H54 (cell line): ENCODE measurements at regions not wholly inside any gene's neighbourhood (a gene's known extent, or its start where the extent isn't known, plus 50 kb on each side); places are given as distances from the start of the nearest gene placed in this dataset.

Experiments used
- DNase-seq: peaks from one replicate; pipeline ENCODE4 v3.0.0; 2011; ENCODE audit warnings: low spot score, mixed read lengths; ENCODE audit not compliant: insufficient read length
- FAIRE-seq: peaks from 3 replicates; lab custom pipeline; 2011; peaks lifted over from hg19 to GRCh38; lab: Jason Lieb, UNC
- POLR2A ChIP-seq: IDR thresholded peaks from 2 replicates; pipeline ENCODE4 v1.6.1; 2011; ENCODE audit warnings: low read depth, mild to moderate bottlenecking, low read length

DNA sequence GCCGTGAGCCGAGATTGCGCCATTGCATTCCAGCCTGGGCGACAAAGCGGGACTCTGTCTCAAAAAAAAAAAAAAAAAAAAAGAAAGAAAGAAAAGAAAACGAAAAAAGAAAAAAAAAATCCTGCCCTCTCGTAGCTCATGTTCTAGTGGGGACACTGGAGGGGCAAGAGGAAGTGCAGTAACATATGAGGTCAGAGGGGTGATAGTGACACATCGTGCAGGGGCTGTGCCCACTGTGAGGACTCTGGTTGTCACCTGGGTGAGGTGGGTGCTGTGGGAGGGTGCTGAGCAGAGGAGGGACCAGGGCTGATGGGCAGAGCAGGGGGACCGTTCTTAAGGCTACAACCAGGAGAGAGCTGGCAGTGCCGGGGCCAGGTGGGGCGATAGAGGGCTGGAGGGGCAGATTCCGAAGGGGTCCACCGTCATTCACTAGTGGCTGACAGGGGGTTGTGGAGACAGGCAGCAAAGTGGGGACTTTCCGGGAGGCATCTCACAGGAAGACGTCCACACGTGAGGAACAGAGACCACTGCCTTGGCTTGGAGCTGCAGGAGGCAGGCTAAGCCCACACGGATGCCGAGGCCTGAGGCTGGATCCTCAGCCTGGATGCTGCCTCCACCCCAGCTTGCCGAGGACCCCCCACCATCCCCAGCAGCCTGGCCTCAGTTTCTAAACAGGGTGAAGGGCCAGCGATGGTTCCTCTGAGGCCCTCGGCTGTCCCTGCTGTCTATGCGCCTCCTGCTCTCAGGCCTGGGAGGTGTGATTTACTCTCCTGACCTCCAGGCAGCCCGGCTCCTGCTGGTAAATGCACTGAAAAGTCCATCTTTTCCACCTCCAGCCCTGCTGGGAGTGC, 154.3 kb upstream of the IQSEC1 start:
- FAIRE-seq (no peak), DNase-seq (no peak)

GRCh38 chr3:13224967-13225366, 151.7 kb upstream of the IQSEC1 start:
- TF ChIP-seq POLR2A: no peak
- DNase-seq (no peak), FAIRE-seq (no peak)

More for the DNA sequence above, 154.3 kb upstream of the IQSEC1 start:
- no peak for TF ChIP-seq POLR2A

DNA sequence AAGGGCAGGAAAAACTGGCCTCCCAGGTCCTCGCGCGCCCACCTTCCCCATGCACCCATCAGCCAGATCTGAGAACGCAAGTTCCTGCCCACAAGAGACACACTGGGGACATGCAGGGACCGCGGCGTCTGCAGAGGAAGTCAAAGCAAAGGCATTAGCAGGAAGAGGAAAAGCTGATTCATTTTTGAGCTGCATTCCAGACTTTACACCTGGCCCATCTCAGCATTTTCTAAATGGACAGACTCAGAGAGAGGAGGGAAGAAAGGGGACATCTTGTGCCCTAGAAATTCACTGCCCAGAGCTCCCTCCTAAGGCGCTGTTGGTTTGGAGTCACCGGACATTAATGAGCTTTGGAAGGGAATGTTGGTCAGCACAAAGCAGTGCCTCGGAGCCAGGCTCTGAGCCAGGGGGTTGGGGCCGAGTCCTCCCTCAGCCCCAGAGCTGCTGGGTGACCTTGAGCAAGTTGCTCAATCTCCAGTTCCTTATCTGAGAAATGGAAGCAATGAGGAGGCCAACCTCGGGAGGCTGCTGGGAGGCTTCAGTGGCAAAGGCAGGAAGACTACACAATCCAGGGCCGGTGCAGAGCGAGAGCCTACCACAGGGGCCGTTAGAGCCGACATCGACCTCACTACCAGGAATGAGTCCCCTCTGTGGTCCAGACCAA, 150.5 kb upstream of the IQSEC1 start:
- no peak for TF ChIP-seq POLR2A
- DNase-seq (no peak), FAIRE-seq (no peak)

GRCh38 chr3:13222891-13223573, 149.8 kb upstream of the IQSEC1 start:
- FAIRE-seq (no peak), DNase-seq (no peak)
- no peak for TF ChIP-seq POLR2A

GRCh38 chr3:13222131-13222530, 148.9 kb upstream of the IQSEC1 start:
- FAIRE-seq (no peak), DNase-seq (no peak)

GRCh38 chr3:13221491-13222061, 148.3 kb upstream of the IQSEC1 start:
- DNase-seq: no peak
- no peak for FAIRE-seq
- no peak for TF ChIP-seq POLR2A

More at GRCh38 chr3:13222131-13222530, 148.9 kb upstream of the IQSEC1 start:
- no peak for TF ChIP-seq POLR2A

DNA sequence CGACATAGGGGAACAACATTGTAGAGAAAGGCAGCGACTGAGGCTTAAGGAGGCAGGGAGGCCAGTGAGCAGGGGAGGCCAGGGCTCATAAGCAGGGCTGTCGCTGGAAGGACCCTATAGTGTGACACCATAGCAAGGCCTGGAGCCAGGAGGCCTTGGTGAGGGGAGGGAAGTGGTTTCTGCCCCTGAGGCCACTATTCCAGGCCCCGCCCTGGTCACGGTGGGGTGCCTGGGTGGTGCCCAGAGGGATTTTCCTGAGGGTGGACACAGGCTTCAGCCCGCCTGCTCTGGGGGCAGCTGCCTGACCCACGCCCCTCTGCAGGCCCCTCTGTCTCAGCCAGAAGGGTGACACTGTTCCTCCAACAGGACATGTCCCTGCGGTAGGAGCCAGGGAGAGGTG, 147.8 kb upstream of the IQSEC1 start:
- FAIRE-seq: no peak
- no peak for TF ChIP-seq POLR2A
- DNase-seq: no peak

GRCh38 chr3:13219902-13220296, 146.7 kb upstream of the IQSEC1 start:
- DNase-seq (no peak), FAIRE-seq (no peak)
- TF ChIP-seq POLR2A: no peak

DNA sequence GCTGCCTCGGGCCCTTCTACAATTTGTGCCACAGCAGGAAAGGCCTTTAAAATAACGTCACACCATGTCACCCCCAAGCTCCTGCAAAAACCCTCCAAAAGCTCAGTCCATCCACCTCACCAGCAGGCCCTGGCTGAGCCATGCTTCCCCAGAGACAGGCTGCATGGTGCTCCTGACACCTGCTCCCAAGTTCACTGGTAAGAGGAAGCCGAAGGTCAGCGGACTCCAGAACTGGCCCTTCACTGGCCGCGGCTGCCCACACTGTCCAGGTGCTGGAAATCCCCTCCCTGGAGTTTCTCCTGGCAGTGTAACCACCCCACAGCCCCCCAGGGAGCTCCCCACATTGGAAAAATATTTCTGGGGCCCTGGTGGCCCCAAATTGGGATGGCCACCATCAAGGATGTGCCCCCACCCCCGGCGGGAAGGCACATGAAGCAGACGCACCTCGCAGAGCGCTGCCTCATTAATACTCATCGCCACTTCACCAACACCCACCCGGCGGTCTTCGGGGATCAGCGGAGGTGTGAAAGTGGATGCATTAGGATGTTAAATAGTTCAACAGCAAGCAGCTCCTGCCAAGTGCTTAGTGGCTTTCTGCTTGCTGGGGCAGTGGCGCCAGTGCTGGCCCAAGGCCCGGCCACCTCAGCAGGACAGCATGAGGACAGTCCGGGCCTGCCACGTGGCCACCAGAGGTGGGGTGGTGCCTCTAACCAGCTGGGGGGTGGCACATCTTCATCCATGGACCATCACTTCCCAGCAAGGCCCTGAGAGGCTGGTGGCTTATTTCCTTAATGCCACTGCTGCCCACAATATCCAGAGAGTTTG, 146.1 kb upstream of the IQSEC1 start:
- FAIRE-seq (no peak), DNase-seq (no peak)
- no peak for TF ChIP-seq POLR2A

DNA sequence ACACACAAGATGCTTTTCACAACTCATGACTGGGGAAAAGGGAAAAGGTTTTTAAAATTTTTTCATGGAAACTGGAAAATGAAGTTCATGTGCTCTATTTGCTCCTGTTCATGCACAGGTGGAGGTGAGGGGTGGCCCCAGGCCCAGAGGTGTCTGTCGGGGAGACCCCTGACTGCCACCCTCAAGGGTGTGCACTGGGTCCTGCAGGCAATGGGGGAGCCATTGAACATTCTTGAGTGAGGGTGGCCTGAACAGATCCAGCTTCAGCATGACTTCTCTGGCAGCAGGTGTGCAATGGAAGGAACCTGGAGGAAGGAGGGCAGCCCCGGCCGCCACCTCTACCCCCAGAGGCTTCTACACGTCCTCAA, 145.3 kb upstream of the IQSEC1 start:
- no peak for FAIRE-seq
- DNase-seq: no peak
- TF ChIP-seq POLR2A: no peak

DNA sequence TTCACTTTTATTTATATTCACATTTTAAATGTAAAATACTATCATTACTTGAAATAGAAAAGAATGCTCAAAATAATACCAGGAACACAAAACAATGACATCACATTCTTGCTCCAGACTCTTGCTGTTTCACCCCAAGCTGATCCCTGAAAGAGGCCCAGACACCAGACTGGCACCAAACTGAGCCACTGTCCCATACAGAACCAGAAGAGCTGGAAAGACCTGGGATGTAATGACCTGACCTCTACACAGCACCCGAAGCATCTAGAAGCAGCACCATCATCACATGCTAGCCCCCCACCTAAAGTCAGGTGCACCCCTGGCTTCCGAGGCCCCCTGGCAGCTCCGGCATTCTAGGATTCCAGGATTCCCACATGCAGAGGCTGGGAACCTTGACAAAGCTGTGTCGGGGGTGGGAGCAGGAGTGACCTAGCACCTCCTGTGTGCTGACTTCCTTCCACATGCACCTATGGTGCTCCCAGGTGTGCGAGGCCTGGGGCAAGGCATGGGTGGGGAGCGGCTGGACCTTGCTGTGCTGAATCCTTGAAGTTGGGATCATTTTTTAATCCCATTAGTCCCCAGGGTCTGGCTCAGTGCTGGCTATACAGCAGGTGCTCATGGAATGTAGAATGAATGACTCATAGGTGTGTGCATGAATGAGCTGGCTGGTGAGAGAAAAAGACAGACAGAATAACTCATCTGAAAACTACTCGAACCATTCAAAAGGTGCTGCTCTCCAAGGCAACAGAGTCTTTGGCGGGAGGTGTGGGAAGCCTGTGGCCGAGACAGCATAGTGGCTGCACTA, 144.7 kb upstream of the IQSEC1 start:
- DNase-seq (peak; percentile 90), FAIRE-seq (peak; percentile 83)
- no peak for TF ChIP-seq POLR2A

- FAIRE-seq (no peak), DNase-seq (no peak)
- no peak for TF ChIP-seq POLR2A
Observed at GRCh38 chr3:13217253-13217652, 144.0 kb upstream of the IQSEC1 start.
